ENCODE measurements at regions not wholly inside any gene's neighbourhood (a gene's known extent, or its start where the extent isn't known, plus 50 kb on each side); places are given as distances from the start of the nearest gene placed in this dataset.

DNA sequence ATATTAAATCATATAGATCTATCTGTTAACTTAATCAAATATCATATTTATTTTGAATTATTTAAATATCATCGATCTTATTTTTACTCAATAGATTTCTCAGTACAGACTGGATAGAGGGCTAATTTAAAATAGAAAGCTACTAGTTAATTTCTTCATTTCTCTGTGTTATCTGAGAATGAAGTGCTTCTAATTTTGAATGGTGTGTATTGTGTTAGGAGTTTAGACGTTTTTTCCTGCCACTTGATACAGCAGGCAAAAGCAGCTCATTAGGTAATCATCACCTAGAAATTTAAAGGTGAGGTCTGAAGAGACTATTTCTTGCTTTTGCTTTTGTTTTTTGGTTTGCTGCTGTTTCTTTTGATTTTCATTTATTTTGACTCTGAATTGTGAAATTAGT is 948.8 kb upstream of the TENM3 start:
- Histone ChIP-seq H3K4me3 (ENCODE audit: low read depth, low read length) (no peak overlapping the region), H3K36me3 (ENCODE audit: control insufficient read depth, insufficient read depth, low read length) (no peaks in the 10 kb centered on the region), H3K9me3 (ENCODE audit: control insufficient read depth, insufficient read depth, low read length) (no peaks in the 10 kb centered on the region), H3K4me1 (ENCODE audit: control insufficient read depth, insufficient read depth, low read length) (no peaks in the 10 kb centered on the region), H3K27ac (ENCODE audit: low read depth, low read length) (no peak overlapping the region), H3K27me3 (ENCODE audit: control insufficient read depth, insufficient read depth, low read length) (no peaks in the 10 kb centered on the region)
- no peak for DNase-seq (ENCODE audit: low read depth in 4 of 6, low spot score in 6 of 6)
- WGBS (ENCODE audit: insufficient coverage), result no CpG with 5 or more reads among the region's 2 CpGs

DNA sequence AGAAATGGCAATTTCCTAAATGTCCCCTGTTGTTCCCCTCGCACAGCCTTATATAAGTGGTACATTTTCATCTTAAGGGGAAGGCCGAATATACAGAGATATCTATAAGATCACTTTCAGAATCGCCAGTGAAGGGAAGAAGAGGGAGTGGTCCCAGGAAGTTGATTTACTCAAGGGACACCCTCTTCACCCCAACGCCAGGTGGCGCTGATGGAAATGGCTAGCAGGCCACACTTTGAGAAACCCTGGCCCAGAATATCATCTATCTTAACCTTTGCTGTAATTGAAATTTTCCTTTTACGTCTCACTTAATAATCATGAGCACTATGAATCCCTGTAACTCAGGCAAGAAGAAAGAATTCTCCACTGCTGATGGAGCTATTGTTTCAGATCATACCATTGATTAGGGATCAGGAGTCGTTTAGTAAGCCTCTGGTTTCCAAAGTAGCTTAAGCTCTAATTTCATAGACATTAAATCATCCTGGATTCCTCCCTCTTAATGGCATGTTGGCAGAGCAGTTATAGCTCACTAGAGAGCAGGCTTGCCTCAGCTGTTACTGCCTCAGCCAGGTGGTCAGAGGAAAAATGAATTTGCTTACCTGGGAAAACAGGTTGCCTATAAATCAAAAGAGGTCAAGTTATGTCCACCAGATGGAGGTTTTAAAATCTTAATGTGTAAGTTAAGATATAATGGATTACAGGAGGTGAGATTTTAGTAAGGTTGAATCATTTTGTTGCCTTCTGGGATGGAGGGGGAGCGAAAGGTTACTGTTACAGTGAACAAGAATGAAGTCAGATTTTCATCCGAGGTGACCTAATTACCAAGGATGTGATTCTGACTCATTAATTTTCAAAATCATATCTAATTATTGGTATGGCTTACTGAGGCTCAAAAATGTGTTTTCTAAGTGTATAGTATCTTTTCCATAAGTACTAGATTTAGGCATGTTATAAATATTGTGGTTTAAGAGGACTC is 941.2 kb upstream of the TENM3 start:
- DNase-seq (ENCODE audit: low read depth in 4 of 6, low spot score in 6 of 6), result no peak
- no CpG with 5 or more reads among the region's 9 CpGs for WGBS (ENCODE audit: insufficient coverage)
- H3K27ac ChIP-seq (ENCODE audit: low read depth, low read length), result no peak overlapping the region
- H3K9me3 ChIP-seq (ENCODE audit: control insufficient read depth, insufficient read depth, low read length), result no peaks in the 10 kb centered on the region
- no peaks in the 10 kb centered on the region for H3K36me3 ChIP-seq (ENCODE audit: control insufficient read depth, insufficient read depth, low read length)
- no peaks in the 10 kb centered on the region for H3K4me1 ChIP-seq (ENCODE audit: control insufficient read depth, insufficient read depth, low read length)
- H3K27me3 ChIP-seq (ENCODE audit: control insufficient read depth, insufficient read depth, low read length), result no peaks in the 10 kb centered on the region
- no peak overlapping the region for H3K4me3 ChIP-seq (ENCODE audit: low read depth, low read length)

- H3K4me1 ChIP-seq (ENCODE audit: control insufficient read depth, insufficient read depth, low read length), result no peaks in the 10 kb centered on the region
- no CpG with 5 or more reads among the region's 2 CpGs for WGBS (ENCODE audit: insufficient coverage)
- no peaks in the 10 kb centered on the region for H3K36me3 ChIP-seq (ENCODE audit: control insufficient read depth, insufficient read depth, low read length)
- no peaks in the 10 kb centered on the region for H3K27me3 ChIP-seq (ENCODE audit: control insufficient read depth, insufficient read depth, low read length)
- H3K9me3 ChIP-seq (ENCODE audit: control insufficient read depth, insufficient read depth, low read length), result no peaks in the 10 kb centered on the region
- H3K27ac ChIP-seq (ENCODE audit: low read depth, low read length), result no peak overlapping the region
- no peak overlapping the region for H3K4me3 ChIP-seq (ENCODE audit: low read depth, low read length)
- no peak for DNase-seq (ENCODE audit: low read depth in 4 of 6, low spot score in 6 of 6)
These were observed 935.4 kb upstream of the TENM3 start for GRCh38 chr4:181307824-181308223.

DNA sequence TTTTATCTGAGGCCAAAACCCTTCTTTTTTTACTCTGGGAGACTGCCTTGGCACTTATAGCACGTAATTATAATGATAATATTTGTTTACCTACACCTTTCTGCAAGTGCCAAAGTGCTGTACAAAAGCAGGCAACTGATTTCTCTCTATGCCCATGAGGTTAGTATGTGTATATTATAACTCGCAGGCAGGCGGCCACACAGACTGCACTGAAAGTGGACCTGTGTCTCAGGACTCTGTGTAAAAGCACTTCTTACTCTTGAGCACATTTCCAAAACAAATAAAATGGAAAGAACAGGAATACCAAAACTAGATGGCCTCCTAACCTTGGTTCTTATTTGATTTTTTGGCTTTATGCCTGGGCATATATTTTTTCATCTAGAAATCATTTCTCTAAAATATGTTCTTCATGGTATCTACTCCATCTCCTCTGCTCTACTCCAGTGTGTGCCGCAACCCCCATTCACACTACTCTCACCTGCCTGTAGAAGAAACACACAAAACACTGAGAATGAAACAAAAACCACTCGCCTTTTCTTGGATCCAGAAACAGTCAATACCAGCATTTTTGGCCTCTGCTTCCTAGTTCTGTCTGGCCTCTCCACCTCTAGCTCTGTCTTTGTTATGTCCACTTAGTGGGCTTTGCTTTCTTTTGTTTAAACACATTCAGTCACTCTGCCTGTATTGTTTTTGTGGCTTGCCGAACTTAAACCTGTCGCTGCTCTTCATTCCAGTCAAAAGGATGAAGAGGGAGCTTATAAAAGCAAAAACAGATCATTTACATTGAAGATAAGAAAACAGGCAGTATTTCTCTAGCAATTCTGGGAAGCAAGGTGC is 934.5 kb upstream of the TENM3 start:
- Histone ChIP-seq H3K27ac (ENCODE audit: low read depth, low read length) (no peak overlapping the region), H3K9me3 (ENCODE audit: control insufficient read depth, insufficient read depth, low read length) (no peaks in the 10 kb centered on the region), H3K27me3 (ENCODE audit: control insufficient read depth, insufficient read depth, low read length) (no peaks in the 10 kb centered on the region), H3K4me1 (ENCODE audit: control insufficient read depth, insufficient read depth, low read length) (no peaks in the 10 kb centered on the region), H3K4me3 (ENCODE audit: low read depth, low read length) (no peak overlapping the region), H3K36me3 (ENCODE audit: control insufficient read depth, insufficient read depth, low read length) (no peaks in the 10 kb centered on the region)
- WGBS (ENCODE audit: insufficient coverage), result 60% methylated on average over 2 of the region's 7 CpGs
- DNase-seq (ENCODE audit: low read depth in 4 of 6, low spot score in 6 of 6), result no peak

DNA sequence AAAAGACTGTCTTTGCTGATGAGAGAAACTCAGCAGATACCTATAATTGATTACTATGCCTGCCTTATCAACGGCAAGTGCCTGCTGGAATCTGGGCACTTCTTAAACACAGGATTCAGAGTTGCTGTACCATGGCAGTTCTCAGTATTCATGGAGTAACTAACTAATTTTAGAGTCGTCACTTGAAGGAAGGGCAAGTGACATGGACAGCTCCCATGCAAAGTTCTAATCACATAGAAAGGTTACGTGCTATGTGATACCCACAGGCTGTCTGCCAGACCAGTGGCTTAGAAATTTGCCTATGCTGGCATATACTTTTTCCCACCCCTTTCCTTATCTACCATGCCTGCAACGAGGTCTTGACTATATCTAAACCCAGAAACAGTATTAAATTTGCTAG is 931.1 kb upstream of the TENM3 start:
- H3K4me1 ChIP-seq (ENCODE audit: control insufficient read depth, insufficient read depth, low read length), result no peaks in the 10 kb centered on the region
- H3K27me3 ChIP-seq (ENCODE audit: control insufficient read depth, insufficient read depth, low read length), result no peaks in the 10 kb centered on the region
- H3K4me3 ChIP-seq (ENCODE audit: low read depth, low read length), result no peak overlapping the region
- no peak for DNase-seq (ENCODE audit: low read depth in 4 of 6, low spot score in 6 of 6)
- H3K36me3 ChIP-seq (ENCODE audit: control insufficient read depth, insufficient read depth, low read length), result no peaks in the 10 kb centered on the region
- peaks cover 3% of the 10 kb centered on the region for H3K9me3 ChIP-seq (ENCODE audit: control insufficient read depth, insufficient read depth, low read length)
- H3K27ac ChIP-seq (ENCODE audit: low read depth, low read length), result no peak overlapping the region
- WGBS (ENCODE audit: insufficient coverage), result 88% methylated on average over 2 of the region's 4 CpGs

GRCh38 chr4:181319629-181320028 is 923.6 kb upstream of the TENM3 start:
- 40% methylated on average over 1 of the region's 5 CpGs for WGBS (ENCODE audit: insufficient coverage)
- no peak overlapping the region for H3K4me3 ChIP-seq (ENCODE audit: low read depth, low read length)
- H3K27me3 ChIP-seq (ENCODE audit: control insufficient read depth, insufficient read depth, low read length), result no peaks in the 10 kb centered on the region
- H3K27ac ChIP-seq (ENCODE audit: low read depth, low read length), result no peak overlapping the region
- no peaks in the 10 kb centered on the region for H3K4me1 ChIP-seq (ENCODE audit: control insufficient read depth, insufficient read depth, low read length)
- no peak for DNase-seq (ENCODE audit: low read depth in 4 of 6, low spot score in 6 of 6)
- H3K36me3 ChIP-seq (ENCODE audit: control insufficient read depth, insufficient read depth, low read length), result no peaks in the 10 kb centered on the region
- no peaks in the 10 kb centered on the region for H3K9me3 ChIP-seq (ENCODE audit: control insufficient read depth, insufficient read depth, low read length)

- H3K36me3 ChIP-seq (ENCODE audit: control insufficient read depth, insufficient read depth, low read length), result no peaks in the 10 kb centered on the region
- no CpG with 5 or more reads among the region's 2 CpGs for WGBS (ENCODE audit: insufficient coverage)
These were observed 920.1 kb upstream of the TENM3 start for GRCh38 chr4:181323061-181323460.

DNA sequence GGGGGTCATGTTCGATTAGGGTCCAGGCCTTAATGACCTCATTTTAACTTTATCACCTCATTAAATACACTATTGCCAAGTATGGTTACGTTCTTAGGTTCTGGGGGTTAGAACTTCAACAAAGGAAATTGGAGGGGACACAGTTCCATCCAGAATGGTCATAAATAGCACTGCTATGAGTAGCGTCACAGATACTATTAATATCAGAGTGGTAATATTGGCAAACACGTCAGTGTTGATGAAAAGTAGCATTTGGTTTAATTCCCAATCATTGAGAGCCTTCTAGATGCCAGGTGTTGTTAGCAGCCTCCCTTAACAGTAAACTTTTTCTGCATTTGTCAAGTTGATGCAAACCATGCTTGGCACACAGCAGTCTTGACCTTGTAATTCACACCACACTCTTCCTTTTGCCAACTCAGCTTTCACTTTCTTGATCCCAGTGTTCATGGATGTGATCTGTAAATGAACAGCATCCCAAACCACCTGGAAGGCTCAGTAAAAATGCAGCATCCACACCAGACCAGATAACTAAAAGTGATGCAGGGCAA is 912.5 kb upstream of the TENM3 start:
- Histone ChIP-seq H3K27me3 (ENCODE audit: control insufficient read depth, insufficient read depth, low read length) (no peaks in the 10 kb centered on the region), H3K36me3 (ENCODE audit: control insufficient read depth, insufficient read depth, low read length) (no peaks in the 10 kb centered on the region), H3K4me1 (ENCODE audit: control insufficient read depth, insufficient read depth, low read length) (no peaks in the 10 kb centered on the region), H3K9me3 (ENCODE audit: control insufficient read depth, insufficient read depth, low read length) (no peaks in the 10 kb centered on the region), H3K27ac (ENCODE audit: low read depth, low read length) (no peak overlapping the region), H3K4me3 (ENCODE audit: low read depth, low read length) (no peak overlapping the region)
- DNase-seq (ENCODE audit: low read depth in 4 of 6, low spot score in 6 of 6), result no peak
- no CpG with 5 or more reads among the region's 4 CpGs for WGBS (ENCODE audit: insufficient coverage)

More at GRCh38 chr4:181323061-181323460, 920.1 kb upstream of the TENM3 start:
- no peaks in the 10 kb centered on the region for H3K9me3 ChIP-seq (ENCODE audit: control insufficient read depth, insufficient read depth, low read length)
- no peak overlapping the region for H3K4me3 ChIP-seq (ENCODE audit: low read depth, low read length)
- no peak overlapping the region for H3K27ac ChIP-seq (ENCODE audit: low read depth, low read length)
- no peaks in the 10 kb centered on the region for H3K27me3 ChIP-seq (ENCODE audit: control insufficient read depth, insufficient read depth, low read length)
- no peak for DNase-seq (ENCODE audit: low read depth in 4 of 6, low spot score in 6 of 6)
- no peaks in the 10 kb centered on the region for H3K4me1 ChIP-seq (ENCODE audit: control insufficient read depth, insufficient read depth, low read length)

- Histone ChIP-seq H3K27ac (ENCODE audit: low read depth, low read length) (no peak overlapping the region), H3K9me3 (ENCODE audit: control insufficient read depth, insufficient read depth, low read length) (no peaks in the 10 kb centered on the region), H3K4me3 (ENCODE audit: low read depth, low read length) (no peak overlapping the region), H3K4me1 (ENCODE audit: control insufficient read depth, insufficient read depth, low read length) (no peaks in the 10 kb centered on the region), H3K36me3 (ENCODE audit: control insufficient read depth, insufficient read depth, low read length) (no peaks in the 10 kb centered on the region), H3K27me3 (ENCODE audit: control insufficient read depth, insufficient read depth, low read length) (no peaks in the 10 kb centered on the region)
- no peak for DNase-seq (ENCODE audit: low read depth in 4 of 6, low spot score in 6 of 6)
- WGBS (ENCODE audit: insufficient coverage), result 40% methylated on average over 1 of the region's 1 CpG
These were observed 912.0 kb upstream of the TENM3 start for GRCh38 chr4:181331214-181331613.

Data from spinal cord (tissue), 9 donors.